ENCODE measurements at regions not wholly inside any gene's neighbourhood (a gene's known extent, or its start where the extent isn't known, plus 50 kb on each side); places are given as distances from the start of the nearest gene placed in this dataset.

DNA sequence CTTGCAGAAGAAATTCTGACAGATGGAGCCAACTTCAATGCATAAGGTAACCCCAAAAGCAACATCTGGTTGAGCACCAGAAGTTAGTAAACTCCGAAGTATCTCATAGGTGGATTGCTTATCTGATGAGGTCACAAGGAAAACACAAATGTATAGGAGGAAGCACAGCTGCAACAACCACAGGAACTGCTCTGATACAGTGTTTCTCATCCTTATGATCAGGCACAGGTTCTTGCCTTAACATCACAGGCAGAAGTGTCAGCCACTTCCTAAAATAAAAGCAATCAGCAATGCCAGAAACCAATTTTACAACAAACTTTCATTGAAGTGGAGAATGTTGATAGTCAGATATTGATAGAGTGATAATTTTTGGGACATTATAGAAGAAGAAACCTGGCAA is 530.3 kb upstream of the FAT3 start:
- ChIA-PET CTCF (ENCODE audit: partially characterized antibody) (no interaction called here), POLR2A (ENCODE audit: partially characterized antibody) (no interaction called here)
- H3K4me1 ChIP-seq (ENCODE audit: insufficient read depth, low read length), result no peaks in the 10 kb centered on the region
- H3K9me3 ChIP-seq (ENCODE audit: control insufficient read depth in 1 of 2, low read length in 2 of 2), result no peaks in the 10 kb centered on the region
- no peak overlapping the region for H3K27ac ChIP-seq (ENCODE audit: low read depth, low read length)
- intact Hi-C loops (cut with micrococcal nuclease), result no loop called here
- H3K27ac Mint-ChIP-seq, result no peak overlapping the region
- no peaks in the 10 kb centered on the region for H3K4me1 Mint-ChIP-seq
- no peak overlapping the region for H3K4me3 ChIP-seq (ENCODE audit: low read length in 2 of 2)
- peaks cover 0 to 13% (median 5%) of the 10 kb centered on the region in 8 donors for H3K9me3 Mint-ChIP-seq
- DNase-seq, result no peak
- H3K27me3 Mint-ChIP-seq, result no peaks in the 10 kb centered on the region
- H3K36me3 Mint-ChIP-seq, result no peaks in the 10 kb centered on the region
- H3K27me3 ChIP-seq (ENCODE audit: insufficient read depth, low read length), result no peaks in the 10 kb centered on the region
- no peak overlapping the region for H3K4me3 Mint-ChIP-seq
- no peaks in the 10 kb centered on the region for H3K36me3 ChIP-seq (ENCODE audit: insufficient read depth, low read length)

DNA sequence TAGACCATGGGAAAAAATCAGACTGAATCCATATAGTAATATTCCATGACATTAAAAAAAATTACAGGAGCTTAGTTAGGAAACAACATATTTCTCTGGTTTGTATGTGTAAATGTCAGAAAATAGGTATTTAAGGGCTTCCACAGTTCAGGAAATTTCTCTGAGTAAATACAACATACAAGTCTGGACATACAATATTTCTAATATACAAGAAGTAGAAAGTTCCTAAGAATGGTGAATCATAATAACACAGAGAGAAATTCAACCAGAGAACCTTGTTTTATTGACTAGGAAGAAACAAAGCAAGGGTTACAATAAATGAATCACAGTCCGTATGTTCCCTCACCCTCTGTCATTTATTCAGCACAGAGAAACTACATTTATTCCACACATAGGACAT is 532.7 kb upstream of the FAT3 start:
- Histone ChIP-seq H3K4me3 (ENCODE audit: low read length in 2 of 2) (no peak overlapping the region), H3K36me3 (ENCODE audit: insufficient read depth, low read length) (no peaks in the 10 kb centered on the region), H3K4me1 (ENCODE audit: insufficient read depth, low read length) (no peaks in the 10 kb centered on the region), H3K27ac (ENCODE audit: low read depth, low read length) (no peak overlapping the region), H3K9me3 (ENCODE audit: control insufficient read depth in 1 of 2, low read length in 2 of 2) (no peaks in the 10 kb centered on the region), H3K27me3 (ENCODE audit: insufficient read depth, low read length) (no peaks in the 10 kb centered on the region)
- intact Hi-C loops (cut with micrococcal nuclease), result no loop called here
- ChIA-PET POLR2A (ENCODE audit: partially characterized antibody) (interaction anchor here (0.7 kb wide), 1 partner anchor 25 kb away, joined by 4 read pairs; no protein-coding TSS in a partner anchor), CTCF (ENCODE audit: partially characterized antibody) (no interaction called here)
- Mint-ChIP-seq H3K27ac (no peak overlapping the region), H3K4me3 (no peak overlapping the region), H3K27me3 (no peaks in the 10 kb centered on the region), H3K9me3 (peaks cover 2 to 15% (median 4%) of the 10 kb centered on the region in 8 donors), H3K36me3 (no peaks in the 10 kb centered on the region), H3K4me1 (no peaks in the 10 kb centered on the region)
- no peak for DNase-seq

DNA sequence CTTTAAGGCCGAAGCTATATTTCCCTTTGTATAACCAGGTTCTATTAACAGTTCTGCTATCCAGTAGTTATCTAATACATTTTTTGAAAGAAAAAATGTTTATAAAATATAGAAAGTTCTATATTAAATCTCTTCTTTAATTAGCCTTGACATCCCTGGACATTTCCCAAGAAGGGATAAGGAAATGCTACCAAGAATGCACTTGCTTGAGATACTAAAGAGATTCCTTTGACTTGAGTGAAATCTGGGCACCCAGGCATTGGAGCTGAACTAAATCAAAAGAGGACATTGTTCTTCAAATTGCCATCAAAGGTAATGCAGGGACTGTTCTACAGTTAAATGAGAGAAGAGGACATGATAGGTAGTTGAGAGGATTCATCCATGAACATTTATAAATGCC is 535.9 kb upstream of the FAT3 start:
- no peaks in the 10 kb centered on the region for H3K27me3 ChIP-seq (ENCODE audit: insufficient read depth, low read length)
- H3K4me3 ChIP-seq (ENCODE audit: low read length in 2 of 2), result no peak overlapping the region
- intact Hi-C loops (cut with micrococcal nuclease), result no loop called here
- H3K27ac ChIP-seq (ENCODE audit: low read depth, low read length), result no peak overlapping the region
- no peaks in the 10 kb centered on the region for H3K9me3 ChIP-seq (ENCODE audit: control insufficient read depth in 1 of 2, low read length in 2 of 2)
- Mint-ChIP-seq H3K27me3 (no peaks in the 10 kb centered on the region), H3K4me1 (no peaks in the 10 kb centered on the region), H3K36me3 (no peaks in the 10 kb centered on the region), H3K9me3 (peaks cover 2 to 18% (median 5%) of the 10 kb centered on the region in 8 donors), H3K4me3 (no peak overlapping the region), H3K27ac (no peak overlapping the region)
- no peak for DNase-seq
- CTCF ChIA-PET (ENCODE audit: partially characterized antibody), result no interaction called here
- H3K4me1 ChIP-seq (ENCODE audit: insufficient read depth, low read length), result no peaks in the 10 kb centered on the region
- POLR2A ChIA-PET (ENCODE audit: partially characterized antibody), result no interaction called here
- no peaks in the 10 kb centered on the region for H3K36me3 ChIP-seq (ENCODE audit: insufficient read depth, low read length)

DNA sequence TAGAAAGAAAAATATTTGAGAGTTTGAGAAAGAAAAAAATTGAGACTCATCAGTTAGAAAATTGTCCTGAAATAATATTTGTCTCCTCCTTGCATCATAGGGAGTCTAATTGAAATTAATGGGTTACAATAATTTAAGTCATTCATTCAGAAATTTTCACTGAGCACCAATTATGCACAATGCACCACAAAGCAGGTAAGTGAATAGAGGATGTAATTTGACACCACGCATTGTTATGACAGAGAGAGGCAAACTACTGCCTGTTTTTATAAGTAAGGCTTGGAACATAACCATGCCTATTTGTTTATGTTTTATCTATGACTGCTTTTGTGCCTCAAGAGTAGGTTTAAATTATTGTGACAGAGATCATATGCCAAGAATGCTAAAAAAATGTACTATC is 537.9 kb upstream of the FAT3 start:
- H3K27ac ChIP-seq (ENCODE audit: low read depth, low read length), result no peak overlapping the region
- no peaks in the 10 kb centered on the region for H3K36me3 Mint-ChIP-seq
- H3K27me3 Mint-ChIP-seq, result no peaks in the 10 kb centered on the region
- no peaks in the 10 kb centered on the region for H3K4me1 Mint-ChIP-seq
- DNase-seq, result no peak
- H3K4me1 ChIP-seq (ENCODE audit: insufficient read depth, low read length), result no peaks in the 10 kb centered on the region
- peaks cover 0 to 14% (median 3%) of the 10 kb centered on the region in 8 donors for H3K9me3 Mint-ChIP-seq
- POLR2A ChIA-PET (ENCODE audit: partially characterized antibody), result no interaction called here
- no peak overlapping the region for H3K27ac Mint-ChIP-seq
- no peak overlapping the region for H3K4me3 ChIP-seq (ENCODE audit: low read length in 2 of 2)
- H3K27me3 ChIP-seq (ENCODE audit: insufficient read depth, low read length), result no peaks in the 10 kb centered on the region
- CTCF ChIA-PET (ENCODE audit: partially characterized antibody), result no interaction called here
- intact Hi-C loops (cut with micrococcal nuclease), result no loop called here
- H3K9me3 ChIP-seq (ENCODE audit: control insufficient read depth in 1 of 2, low read length in 2 of 2), result no peaks in the 10 kb centered on the region
- no peak overlapping the region for H3K4me3 Mint-ChIP-seq
- H3K36me3 ChIP-seq (ENCODE audit: insufficient read depth, low read length), result no peaks in the 10 kb centered on the region

DNA sequence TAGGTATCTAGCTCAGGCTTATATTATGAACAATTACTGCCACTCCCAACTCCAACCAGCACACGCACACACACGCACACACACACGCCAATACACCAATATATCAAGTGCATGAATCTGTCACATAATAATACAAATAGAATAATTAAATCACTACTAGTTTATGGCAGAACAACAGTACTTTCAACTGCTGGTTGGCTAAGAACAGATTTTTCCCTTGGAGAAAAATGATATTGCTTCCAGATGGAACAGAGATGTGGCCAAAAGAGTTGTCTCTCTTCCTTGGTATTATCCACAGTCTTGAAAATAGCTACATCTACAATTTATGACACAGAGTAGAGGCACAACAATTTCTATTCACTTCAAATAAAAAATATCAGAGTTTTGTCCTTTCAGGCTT is 538.3 kb upstream of the FAT3 start:
- H3K36me3 Mint-ChIP-seq, result no peaks in the 10 kb centered on the region
- H3K4me1 Mint-ChIP-seq, result no peaks in the 10 kb centered on the region
- POLR2A ChIA-PET (ENCODE audit: partially characterized antibody), result no interaction called here
- Histone ChIP-seq H3K27me3 (ENCODE audit: insufficient read depth, low read length) (no peaks in the 10 kb centered on the region), H3K36me3 (ENCODE audit: insufficient read depth, low read length) (no peaks in the 10 kb centered on the region), H3K27ac (ENCODE audit: low read depth, low read length) (no peak overlapping the region), H3K9me3 (ENCODE audit: control insufficient read depth in 1 of 2, low read length in 2 of 2) (no peaks in the 10 kb centered on the region), H3K4me1 (ENCODE audit: insufficient read depth, low read length) (no peaks in the 10 kb centered on the region), H3K4me3 (ENCODE audit: low read length in 2 of 2) (no peak overlapping the region)
- no peak overlapping the region for H3K27ac Mint-ChIP-seq
- H3K9me3 Mint-ChIP-seq, result peaks cover 0 to 17% (median 3%) of the 10 kb centered on the region in 8 donors
- intact Hi-C loops (cut with micrococcal nuclease), result no loop called here
- H3K4me3 Mint-ChIP-seq, result no peak overlapping the region
- CTCF ChIA-PET (ENCODE audit: partially characterized antibody), result no interaction called here
- DNase-seq, result no peak
- no peaks in the 10 kb centered on the region for H3K27me3 Mint-ChIP-seq

DNA sequence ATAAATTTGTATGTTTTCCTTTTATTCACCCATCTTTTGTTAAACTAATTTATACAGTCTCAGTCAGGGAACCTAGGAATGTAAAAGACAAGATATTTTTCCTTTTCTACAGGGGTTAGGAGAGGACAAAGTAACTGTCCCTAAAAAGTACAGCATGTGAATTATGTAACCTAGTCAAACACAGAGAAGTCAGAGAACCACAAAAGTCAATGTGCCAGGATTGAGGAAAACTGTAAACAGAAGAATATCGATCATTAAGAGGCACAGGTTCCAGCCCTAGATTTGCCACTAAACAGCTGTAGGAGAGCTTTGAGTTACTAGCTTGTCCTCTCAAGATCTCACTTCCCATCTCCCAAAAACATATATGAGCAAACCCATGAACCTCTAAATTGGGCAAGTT is 550.9 kb upstream of the FAT3 start:
- Histone ChIP-seq H3K27ac (ENCODE audit: low read depth, low read length) (no peak overlapping the region), H3K9me3 (ENCODE audit: control insufficient read depth in 1 of 2, low read length in 2 of 2) (no peaks in the 10 kb centered on the region), H3K4me1 (ENCODE audit: insufficient read depth, low read length) (no peaks in the 10 kb centered on the region), H3K36me3 (ENCODE audit: insufficient read depth, low read length) (no peaks in the 10 kb centered on the region), H3K27me3 (ENCODE audit: insufficient read depth, low read length) (no peaks in the 10 kb centered on the region), H3K4me3 (ENCODE audit: low read length in 2 of 2) (no peak overlapping the region)
- peaks cover 0 to 27% (median 10%) of the 10 kb centered on the region in 8 donors for H3K9me3 Mint-ChIP-seq
- H3K4me3 Mint-ChIP-seq, result no peak overlapping the region
- no peaks in the 10 kb centered on the region for H3K4me1 Mint-ChIP-seq
- intact Hi-C loops (cut with micrococcal nuclease), result no loop called here
- ChIA-PET CTCF (ENCODE audit: partially characterized antibody) (no interaction called here), POLR2A (ENCODE audit: partially characterized antibody) (no interaction called here)
- no peak for DNase-seq
- H3K27me3 Mint-ChIP-seq, result no peaks in the 10 kb centered on the region
- H3K36me3 Mint-ChIP-seq, result no peaks in the 10 kb centered on the region
- H3K27ac Mint-ChIP-seq, result no peak overlapping the region

DNA sequence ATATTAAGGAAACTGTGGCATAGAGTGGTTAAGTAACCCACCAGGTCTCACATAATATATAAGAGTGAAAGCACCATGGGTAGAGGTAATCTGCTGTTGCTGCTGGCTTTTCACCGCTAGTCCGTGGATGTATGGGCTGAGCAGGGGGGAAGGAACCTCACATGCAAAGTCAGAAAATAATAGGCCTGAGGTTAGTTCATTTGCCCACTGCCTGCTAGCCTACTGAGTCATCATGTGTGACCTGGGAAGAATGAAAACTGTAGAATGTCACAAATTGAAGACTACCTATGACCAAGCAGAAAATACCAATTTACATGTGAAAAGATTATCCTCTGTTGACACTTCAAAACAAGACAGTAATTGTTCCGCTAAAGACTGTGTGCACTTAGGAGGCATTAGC is 560.1 kb upstream of the FAT3 start:
- no peaks in the 10 kb centered on the region for H3K27me3 Mint-ChIP-seq
- Histone ChIP-seq H3K9me3 (ENCODE audit: control insufficient read depth in 1 of 2, low read length in 2 of 2) (no peaks in the 10 kb centered on the region), H3K36me3 (ENCODE audit: insufficient read depth, low read length) (no peaks in the 10 kb centered on the region), H3K27me3 (ENCODE audit: insufficient read depth, low read length) (no peaks in the 10 kb centered on the region), H3K4me1 (ENCODE audit: insufficient read depth, low read length) (no peaks in the 10 kb centered on the region), H3K27ac (ENCODE audit: low read depth, low read length) (no peak overlapping the region), H3K4me3 (ENCODE audit: low read length in 2 of 2) (no peak overlapping the region)
- no peak overlapping the region for H3K27ac Mint-ChIP-seq
- H3K9me3 Mint-ChIP-seq, result peaks cover 0 to 15% (median 5%) of the 10 kb centered on the region in 8 donors
- intact Hi-C loops (cut with micrococcal nuclease), result no loop called here
- ChIA-PET CTCF (ENCODE audit: partially characterized antibody) (no interaction called here), POLR2A (ENCODE audit: partially characterized antibody) (no interaction called here)
- H3K36me3 Mint-ChIP-seq, result no peaks in the 10 kb centered on the region
- DNase-seq, result no peak
- H3K4me1 Mint-ChIP-seq, result no peaks in the 10 kb centered on the region
- H3K4me3 Mint-ChIP-seq, result no peak overlapping the region

DNA sequence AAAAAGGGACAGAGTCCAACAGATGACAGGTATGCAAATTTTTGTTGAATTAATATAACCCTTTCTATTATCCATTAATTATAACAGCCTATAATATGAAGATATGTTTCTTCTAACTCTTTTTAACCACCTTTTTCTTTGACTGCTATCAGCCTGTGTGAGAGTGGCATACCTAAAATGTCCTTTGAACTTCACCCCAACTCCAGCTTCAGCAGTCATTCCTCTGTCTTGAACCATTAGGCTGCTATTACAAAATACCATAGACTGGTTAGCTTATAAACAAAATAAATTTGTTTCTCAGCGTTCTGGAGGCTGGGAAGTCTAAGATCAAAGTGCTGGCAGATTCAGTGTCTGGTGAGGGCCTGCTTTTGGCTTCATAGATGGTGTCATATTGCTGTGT is 564.6 kb upstream of the FAT3 start:
- no peak overlapping the region for H3K27ac Mint-ChIP-seq
- H3K9me3 Mint-ChIP-seq, result peaks cover 0 to 8% (median 4%) of the 10 kb centered on the region in 8 donors
- ChIA-PET CTCF (ENCODE audit: partially characterized antibody) (no interaction called here), POLR2A (ENCODE audit: partially characterized antibody) (no interaction called here)
- no peak overlapping the region for H3K27ac ChIP-seq (ENCODE audit: low read depth, low read length)
- H3K27me3 Mint-ChIP-seq, result no peaks in the 10 kb centered on the region
- intact Hi-C loops (cut with micrococcal nuclease), result no loop called here
- no peaks in the 10 kb centered on the region for H3K27me3 ChIP-seq (ENCODE audit: insufficient read depth, low read length)
- H3K4me3 Mint-ChIP-seq, result no peak overlapping the region
- no peaks in the 10 kb centered on the region for H3K9me3 ChIP-seq (ENCODE audit: control insufficient read depth in 1 of 2, low read length in 2 of 2)
- DNase-seq, result no peak
- no peaks in the 10 kb centered on the region for H3K36me3 Mint-ChIP-seq
- H3K36me3 ChIP-seq (ENCODE audit: insufficient read depth, low read length), result no peaks in the 10 kb centered on the region
- H3K4me1 ChIP-seq (ENCODE audit: insufficient read depth, low read length), result no peaks in the 10 kb centered on the region
- H3K4me3 ChIP-seq (ENCODE audit: low read length in 2 of 2), result no peak overlapping the region
- H3K4me1 Mint-ChIP-seq, result no peaks in the 10 kb centered on the region
